ENCODE measurements at regions not wholly inside any gene's neighbourhood (a gene's known extent, or its start where the extent isn't known, plus 50 kb on each side); places are given as distances from the start of the nearest gene placed in this dataset.
A peak's percentile ranks its signal among the peaks of the same experiment; 100 is the strongest.
"Not testable (repeated sequence)": the region's sequence is repeated elsewhere in the genome, so short reads cannot be mapped to it uniquely, and the experiment has no call there.

- no peak for DNase-seq
Observed at GRCh38 chr6:128580224-128581110, 60.1 kb upstream of the PTPRK start.

GRCh38 chr6:128575254-128575653, 54.9 kb upstream of the PTPRK start:
- DNase-seq: not testable (repeated sequence)

GRCh38 chr6:128574402-128574801, 54.0 kb upstream of the PTPRK start:
- no peak for DNase-seq

DNA sequence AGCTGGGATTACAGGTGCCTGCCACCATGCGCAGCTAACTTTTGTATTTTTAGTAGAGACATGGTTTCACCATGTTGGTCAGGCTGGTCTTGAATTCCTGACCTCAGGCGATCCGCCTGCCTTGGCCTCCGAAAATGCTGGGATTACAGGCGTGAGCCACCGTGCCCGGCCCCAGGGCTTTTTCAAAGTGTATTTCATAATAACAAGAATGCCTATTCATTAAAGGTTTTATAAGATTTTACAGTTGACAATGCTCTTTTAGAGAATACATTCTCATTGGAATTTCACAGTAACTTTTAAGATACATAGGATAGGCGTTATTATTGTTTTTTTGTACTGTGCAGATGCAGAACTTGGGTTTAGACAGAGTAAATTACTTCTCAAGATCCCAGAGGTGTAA, 52.6 kb upstream of the PTPRK start:
- no peak for DNase-seq

- no peak for DNase-seq
Observed at GRCh38 chr6:128572294-128572693, 51.9 kb upstream of the PTPRK start.

DNA sequence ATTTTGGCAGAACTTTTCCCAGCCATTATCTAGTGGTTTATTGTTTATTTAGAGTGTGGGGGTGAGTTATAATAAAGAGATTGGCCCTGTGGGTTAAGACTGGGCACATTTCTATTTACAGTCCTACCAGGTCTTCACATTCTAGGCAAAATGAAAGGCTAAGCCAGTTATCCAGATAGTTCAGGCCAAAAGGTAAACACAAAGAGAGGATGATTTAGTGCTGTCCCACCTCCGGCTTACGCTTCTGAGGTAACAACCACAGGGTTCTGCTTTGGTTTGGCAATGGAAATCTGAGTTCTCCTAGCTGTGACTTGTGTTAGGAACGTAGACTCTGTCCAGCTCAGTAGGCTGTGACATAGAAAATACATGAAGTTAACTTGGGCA, 50.3 kb upstream of the PTPRK start:
- no peak for DNase-seq

DNA sequence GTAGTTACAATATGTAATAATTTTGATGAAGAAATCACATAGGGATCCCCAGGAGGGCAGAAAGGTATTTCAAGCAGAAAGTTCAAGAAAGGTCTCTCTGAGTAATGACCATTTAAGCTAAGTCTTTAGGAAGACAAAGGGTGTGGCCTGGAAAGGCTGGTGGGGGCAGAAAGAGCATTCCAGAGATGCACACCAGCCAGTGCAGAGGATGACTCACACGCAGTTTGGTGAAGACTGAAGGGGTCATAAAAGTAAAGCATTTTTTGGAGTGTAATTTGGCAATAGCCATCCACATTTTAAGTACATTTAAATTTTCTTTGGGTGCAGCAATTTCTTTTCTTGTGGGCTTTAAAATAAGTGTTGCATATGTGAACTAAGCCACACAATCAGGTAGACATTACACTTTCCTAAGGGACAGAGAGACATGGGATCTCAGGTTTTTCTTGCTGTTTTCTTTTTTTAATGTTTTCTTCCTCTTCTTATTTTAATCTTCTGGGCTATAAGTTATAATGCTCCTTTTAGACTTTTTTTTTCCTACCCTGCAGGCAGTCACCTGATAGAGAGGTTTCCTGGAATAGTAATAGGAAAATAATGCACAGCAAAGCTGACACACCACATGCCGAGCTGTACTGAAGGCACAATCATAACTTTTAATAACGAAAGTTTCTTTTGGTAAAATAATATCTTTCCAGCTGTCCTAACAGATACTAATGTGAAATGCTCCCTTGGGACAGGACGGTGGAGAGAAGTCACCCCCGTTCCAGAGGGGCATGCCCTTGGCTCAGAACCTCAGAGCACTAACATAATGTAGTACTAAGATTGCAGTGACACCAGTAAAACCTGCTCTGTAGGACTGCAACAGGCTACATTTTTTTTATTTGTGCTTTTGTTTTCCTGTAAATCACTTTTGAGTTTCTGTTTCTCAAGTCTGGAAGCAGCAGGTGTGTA, 49.6 kb upstream of the PTPRK start:
- DNase-seq: peak; percentile 98

Measured in NCI-H226 (cell line).